ENCODE measurements at regions not wholly inside any gene's neighbourhood (a gene's known extent, or its start where the extent isn't known, plus 50 kb on each side); places are given as distances from the start of the nearest gene placed in this dataset.
"Not testable (repeated sequence)": the region's sequence is repeated elsewhere in the genome, so short reads cannot be mapped to it uniquely, and the experiment has no call there.

- DNase-seq (ENCODE audit: low read depth in 2 of 3, low spot score in 1 of 3): no peak
Observed at GRCh38 chr13:52931539-52932431, 83.3 kb upstream of the PCDH8 start.

DNA sequence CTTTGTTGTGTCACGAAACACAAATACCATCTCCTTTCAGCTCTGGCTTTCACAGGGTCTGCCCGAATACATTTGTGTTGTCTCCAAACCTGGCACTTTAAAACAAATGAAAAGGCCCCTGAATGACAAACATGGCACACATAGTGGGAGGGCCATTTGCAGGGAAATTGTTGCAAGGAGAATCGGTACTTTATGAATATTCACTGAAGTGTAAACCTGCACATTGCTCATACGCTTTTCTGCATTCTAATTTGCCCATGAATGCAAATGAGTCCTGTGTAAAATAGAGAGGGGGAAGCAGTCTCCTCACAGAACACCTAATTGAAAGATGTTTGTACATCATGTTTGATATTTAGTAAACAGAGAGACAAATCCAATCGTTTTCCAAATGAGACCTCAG is 82.7 kb upstream of the PCDH8 start:
- no peak for DNase-seq (ENCODE audit: low read depth in 2 of 3, low spot score in 1 of 3)

DNA sequence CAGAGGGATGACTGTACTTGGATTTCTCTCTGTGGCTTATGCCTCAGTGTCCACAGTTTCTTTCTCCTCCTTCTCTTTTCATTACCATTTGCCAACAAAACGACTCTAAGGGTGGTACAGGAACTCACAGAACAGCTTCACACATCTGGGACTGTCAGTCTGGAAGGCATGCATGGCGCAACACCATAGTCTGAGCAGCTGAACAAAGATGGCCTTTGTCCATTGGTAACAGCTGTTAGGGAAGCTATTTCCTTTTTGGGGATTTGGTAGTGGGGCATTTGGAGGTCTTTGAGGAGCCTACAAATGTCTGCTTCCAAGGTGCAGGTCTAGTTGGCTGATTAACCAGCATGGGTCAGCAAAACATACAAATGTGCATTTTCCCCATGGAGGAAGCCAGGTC is 81.4 kb upstream of the PCDH8 start:
- DNase-seq (ENCODE audit: low read depth in 2 of 3, low spot score in 1 of 3): no peak

DNA sequence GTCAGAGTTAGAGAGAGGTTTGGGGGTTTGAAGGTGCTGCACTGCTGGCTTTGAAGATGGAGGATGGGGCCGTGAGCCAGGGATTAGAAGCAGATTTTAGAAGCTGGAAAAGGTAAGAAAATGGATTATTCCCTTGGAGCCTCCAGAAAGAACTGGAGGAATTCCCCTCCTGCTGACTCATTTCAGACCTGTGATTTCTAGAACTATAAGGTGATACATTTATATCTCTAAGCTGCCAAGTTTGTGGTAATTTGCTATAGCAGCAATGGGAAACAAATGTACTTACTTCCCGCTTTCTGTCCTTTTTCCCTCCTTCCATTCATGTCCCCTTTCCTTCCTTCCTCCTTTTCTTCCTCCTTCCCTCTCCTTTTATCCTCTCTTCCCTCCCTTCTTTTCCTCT is 78.5 kb upstream of the PCDH8 start:
- no peak for DNase-seq (ENCODE audit: low read depth in 2 of 3, low spot score in 1 of 3)

- no peak for DNase-seq (ENCODE audit: low read depth in 2 of 3, low spot score in 1 of 3)
Observed at GRCh38 chr13:52925775-52926285, 77.4 kb upstream of the PCDH8 start.

- DNase-seq (ENCODE audit: low read depth in 2 of 3, low spot score in 1 of 3): no peak
Observed at GRCh38 chr13:52925251-52925650, 76.8 kb upstream of the PCDH8 start.

- no peak for DNase-seq (ENCODE audit: low read depth in 2 of 3, low spot score in 1 of 3)
Observed at GRCh38 chr13:52924289-52925148, 76.1 kb upstream of the PCDH8 start.

GRCh38 chr13:52922961-52923360 is 74.5 kb upstream of the PCDH8 start:
- DNase-seq (ENCODE audit: low read depth in 2 of 3, low spot score in 1 of 3): no peak

DNA sequence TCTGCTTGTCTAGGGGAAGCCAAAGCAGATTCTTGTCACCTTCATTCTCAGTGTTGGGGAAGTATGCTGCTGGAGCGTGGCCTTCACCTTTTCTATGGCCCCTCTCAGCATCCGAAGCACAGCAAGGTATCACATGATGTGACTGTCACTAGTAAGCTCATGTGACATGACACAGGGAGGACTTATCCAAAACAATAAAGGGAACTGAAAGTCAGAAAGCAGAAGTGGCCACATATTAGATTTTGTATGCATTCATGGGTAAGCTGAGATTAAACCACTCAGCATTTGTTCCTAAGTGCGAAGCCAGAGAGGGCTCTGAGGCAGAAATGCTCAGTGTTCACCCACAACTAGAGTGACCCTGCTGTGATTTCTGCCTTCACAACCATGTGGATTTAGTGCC is 72.8 kb upstream of the PCDH8 start:
- DNase-seq (ENCODE audit: low read depth in 2 of 3, low spot score in 1 of 3): no peak

DNA sequence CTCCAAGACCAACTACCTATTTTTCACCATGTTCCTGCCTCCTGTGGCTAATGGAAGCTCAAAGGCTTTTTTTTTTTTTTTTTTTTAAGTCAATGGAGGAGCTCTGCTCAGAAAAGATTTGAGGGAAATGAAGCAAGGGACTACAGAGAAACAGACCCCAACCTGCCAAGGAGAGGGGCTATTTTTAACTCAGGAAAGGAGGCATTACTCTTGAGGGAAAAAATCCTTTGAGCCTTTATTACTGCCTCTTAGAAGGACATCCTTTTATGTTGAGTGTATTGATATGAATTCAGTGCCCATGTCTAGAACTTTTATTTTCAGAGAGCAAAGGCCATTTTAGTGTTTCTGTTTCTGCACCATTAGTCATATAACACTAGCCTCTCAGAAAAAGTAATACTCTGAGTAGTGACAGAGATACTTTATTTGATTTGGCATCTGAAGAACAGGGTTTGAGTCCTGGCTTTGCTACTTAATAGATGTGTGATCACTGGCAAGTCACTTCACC is 68.1 kb upstream of the PCDH8 start:
- no peak for DNase-seq (ENCODE audit: low read depth in 2 of 3, low spot score in 1 of 3)

DNA sequence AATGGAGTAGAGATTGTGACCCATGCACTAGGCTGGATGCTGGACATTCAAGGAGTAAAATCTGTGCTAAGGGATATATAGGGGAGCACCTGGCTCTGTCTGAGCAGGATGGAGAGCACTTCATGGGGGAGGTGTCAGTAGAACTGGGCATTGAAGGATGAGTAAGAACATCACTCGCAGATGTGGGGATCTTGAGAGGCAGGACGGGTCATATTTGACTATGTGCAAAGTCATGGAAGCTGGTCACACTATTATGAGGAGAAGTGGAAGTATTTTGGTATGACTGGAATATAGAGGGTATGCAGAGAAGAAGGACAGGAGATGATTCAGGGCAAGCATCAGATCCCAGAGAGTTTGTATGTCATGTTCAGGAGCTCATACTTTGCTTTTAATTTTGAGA is 62.9 kb upstream of the PCDH8 start:
- DNase-seq (ENCODE audit: low read depth in 2 of 3, low spot score in 1 of 3): no peak

GRCh38 chr13:52910318-52910717 is 61.9 kb upstream of the PCDH8 start:
- DNase-seq (ENCODE audit: low read depth in 2 of 3, low spot score in 1 of 3): not testable (repeated sequence)

GRCh38 chr13:52906122-52906903 is 57.9 kb upstream of the PCDH8 start:
- DNase-seq (ENCODE audit: low read depth in 2 of 3, low spot score in 1 of 3): no peak

DNA sequence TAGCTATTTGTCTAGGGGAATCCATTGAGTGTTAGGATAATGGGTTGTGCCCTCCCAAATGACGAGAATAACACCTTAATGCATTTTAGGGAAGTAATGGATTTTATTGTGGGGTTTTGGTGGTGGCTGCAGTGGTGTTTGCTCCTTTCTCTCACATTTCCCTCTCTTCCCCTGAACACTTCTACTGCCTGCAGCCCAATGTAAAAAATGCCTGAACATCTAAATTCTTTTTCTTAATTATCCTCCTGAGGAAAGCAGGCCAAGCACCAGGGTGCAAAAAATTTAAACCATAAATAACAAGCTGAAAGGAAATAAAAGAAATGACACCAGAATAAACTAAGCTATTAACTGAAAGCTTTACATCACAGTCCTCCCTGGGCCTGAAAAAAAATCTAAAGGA is 57.3 kb upstream of the PCDH8 start:
- DNase-seq (ENCODE audit: low read depth in 2 of 3, low spot score in 1 of 3): no peak

- DNase-seq (ENCODE audit: low read depth in 2 of 3, low spot score in 1 of 3): no peak
Observed at GRCh38 chr13:52903320-52903719, 54.9 kb upstream of the PCDH8 start.

GRCh38 chr13:52899206-52899605 is 50.8 kb upstream of the PCDH8 start:
- DNase-seq (ENCODE audit: low read depth in 2 of 3, low spot score in 1 of 3): no peak

Measured in stimulated activated CD4-positive, alpha-beta T cell treated with anti-CD3 and anti-CD28 coated beads, Interleukin-12 subunit alpha, Interleukin-12 subunit beta, amount 100 ng/mL, for 48 hours (primary cell).